ENCODE measurements at regions not wholly inside any gene's neighbourhood (a gene's known extent, or its start where the extent isn't known, plus 50 kb on each side); places are given as distances from the start of the nearest gene placed in this dataset.

- no peak for DNase-seq (ENCODE audit: low read depth)
Observed at GRCh38 chr5:68480335-68480940, 264.9 kb downstream of the PIK3R1 start.

- no peak for DNase-seq (ENCODE audit: low read depth)
Observed at GRCh38 chr5:68482199-68482598, 266.6 kb downstream of the PIK3R1 start.

GRCh38 chr5:68484307-68485068 lies 268.9 kb downstream of the PIK3R1 start:
- no peak for DNase-seq (ENCODE audit: low read depth)

DNA sequence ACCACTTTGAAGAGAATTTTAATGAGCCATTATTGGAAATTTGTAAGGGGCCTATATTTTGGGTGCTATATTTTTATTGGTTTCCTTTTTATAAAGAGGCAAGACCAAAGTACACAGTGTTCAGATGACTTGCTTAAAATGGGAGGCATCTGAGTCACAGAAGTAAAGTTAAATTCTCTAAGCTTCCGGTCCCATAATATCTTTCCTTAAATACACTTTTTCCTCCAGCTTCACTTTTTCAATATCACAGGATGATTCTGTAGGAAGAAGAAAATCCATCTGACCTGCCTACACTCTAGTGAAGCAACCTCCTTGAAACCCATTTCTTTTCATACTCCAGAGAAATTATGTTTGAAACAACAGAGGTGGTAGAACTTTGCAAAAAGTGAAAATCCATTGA lies 274.0 kb downstream of the PIK3R1 start:
- no peak for DNase-seq (ENCODE audit: low read depth)

DNA sequence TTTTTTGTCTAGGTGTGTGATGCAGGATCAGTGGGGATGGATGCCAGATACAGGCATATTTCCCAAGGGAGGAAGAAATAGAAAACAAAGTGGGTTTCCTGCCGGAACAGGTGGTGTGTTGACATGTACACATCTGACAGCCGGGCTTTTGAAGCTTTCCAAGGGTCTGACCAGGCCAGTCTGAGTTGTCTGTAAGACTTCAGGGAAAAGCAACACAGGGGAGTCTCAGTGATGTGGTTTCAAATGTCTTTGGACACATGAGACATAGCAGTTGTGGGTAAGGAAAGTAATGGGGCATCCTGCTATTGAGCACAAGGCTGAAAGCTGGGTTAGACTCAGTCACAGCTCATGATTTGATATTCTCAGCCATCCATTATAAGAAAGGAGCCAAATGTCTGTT lies 274.9 kb downstream of the PIK3R1 start:
- no peak for DNase-seq (ENCODE audit: low read depth)

DNA sequence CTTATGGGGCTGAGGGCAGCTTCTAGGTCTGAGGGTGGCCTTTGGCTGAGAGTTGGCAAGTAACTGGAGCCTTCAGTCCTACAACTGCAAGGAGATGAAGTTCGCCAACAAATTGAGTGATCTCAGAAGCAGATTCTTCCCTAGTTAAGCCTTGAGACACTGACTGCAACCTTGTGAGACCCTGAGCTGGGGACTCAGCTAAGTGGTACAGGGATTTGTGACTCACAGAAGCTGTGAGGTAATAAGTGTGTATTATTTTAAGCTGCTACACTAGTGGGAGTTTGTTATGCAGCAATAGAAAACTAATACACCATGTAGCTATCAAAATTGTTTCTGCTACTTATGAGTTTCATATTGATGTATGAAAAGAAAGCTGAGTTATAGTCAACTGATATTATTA lies 279.2 kb downstream of the PIK3R1 start:
- DNase-seq (ENCODE audit: low read depth): no peak

GRCh38 chr5:68499987-68500386 lies 284.4 kb downstream of the PIK3R1 start:
- DNase-seq (ENCODE audit: low read depth): peak; percentile 13

DNA sequence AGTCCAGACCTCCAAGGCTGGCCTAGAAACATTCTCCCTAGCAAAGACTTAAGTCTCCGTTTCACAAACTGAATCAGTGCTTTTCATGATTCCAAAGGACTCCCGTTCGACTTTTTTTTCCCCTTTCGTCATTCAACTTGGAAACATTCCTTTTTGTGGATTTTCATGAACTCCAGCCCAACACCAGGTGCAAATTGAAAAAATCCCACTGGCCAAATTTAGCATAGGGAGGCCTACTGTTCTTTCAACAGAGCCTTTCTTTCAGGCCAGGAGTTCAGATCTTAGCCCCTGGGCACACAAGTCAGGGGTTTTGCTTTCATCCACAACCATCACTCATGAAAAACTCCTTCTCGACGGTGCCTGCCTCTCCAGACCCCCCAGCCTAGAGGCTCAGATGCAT lies 285.3 kb downstream of the PIK3R1 start:
- no peak for DNase-seq (ENCODE audit: low read depth)

GRCh38 chr5:68502531-68502930 lies 287.0 kb downstream of the PIK3R1 start:
- no peak for DNase-seq (ENCODE audit: low read depth)

DNA sequence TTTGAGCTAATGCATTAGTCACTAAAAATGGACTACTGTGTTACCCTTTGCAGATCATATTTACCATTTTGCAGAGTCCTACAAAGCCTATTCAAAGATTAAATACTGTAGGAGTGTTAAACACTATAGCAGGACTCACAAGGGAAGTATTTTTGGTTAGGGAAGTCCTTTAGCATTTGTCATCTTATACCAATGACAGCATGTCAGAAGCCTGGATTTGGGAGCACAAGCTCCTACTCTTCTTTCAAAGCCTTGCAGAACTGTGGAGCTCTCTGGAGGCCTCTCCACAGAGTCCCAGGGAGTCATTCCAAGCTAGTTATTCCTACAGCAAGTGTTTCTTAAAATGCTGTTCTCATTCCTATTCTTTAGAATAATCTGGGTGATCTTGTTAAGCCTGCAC lies 288.8 kb downstream of the PIK3R1 start:
- no peak for DNase-seq (ENCODE audit: low read depth)

DNA sequence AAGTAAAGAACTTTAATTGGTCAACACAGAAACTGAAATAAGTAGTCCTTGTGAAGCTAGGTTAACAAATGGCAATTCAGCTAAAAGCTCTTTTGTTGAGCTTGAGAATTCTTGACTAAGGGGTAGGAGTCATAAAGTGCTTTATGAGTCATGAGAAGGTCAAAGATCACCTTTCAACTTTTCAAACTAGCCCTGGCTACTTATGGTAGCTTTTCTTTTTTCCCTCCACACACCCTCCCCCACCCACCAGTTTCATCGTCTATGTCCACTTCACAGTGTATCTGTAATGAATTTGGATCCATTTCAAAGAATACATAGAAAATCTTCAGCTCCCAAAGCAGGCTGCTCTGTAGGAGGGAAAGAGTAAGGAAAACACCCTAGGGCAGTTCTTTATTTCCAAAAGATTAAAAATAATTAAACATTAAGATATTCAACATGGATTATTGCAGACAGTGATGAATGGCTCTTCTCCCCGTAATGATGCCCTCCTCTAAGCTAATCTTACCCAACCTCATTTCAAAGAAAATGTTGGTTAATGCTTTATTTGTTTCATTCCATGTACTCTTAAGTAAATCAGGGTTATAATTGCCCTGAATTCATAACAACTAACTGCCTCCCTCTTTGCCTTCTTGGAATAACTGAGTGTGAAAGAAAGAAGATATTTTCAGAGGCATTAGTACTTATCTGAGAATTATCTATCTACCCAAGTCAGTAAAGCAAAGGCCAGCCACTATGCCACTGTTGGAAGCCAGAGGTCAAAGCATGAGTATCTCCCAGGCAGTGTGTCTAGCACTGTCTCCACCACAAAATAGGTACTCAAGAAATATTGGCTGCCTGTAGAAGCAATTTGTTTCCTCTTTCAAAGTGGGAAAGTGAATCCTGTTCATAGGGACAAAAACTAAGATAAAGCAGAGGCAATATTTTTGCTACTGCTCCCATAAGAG lies 290.6 kb downstream of the PIK3R1 start:
- peak; percentile 44 for DNase-seq (ENCODE audit: low read depth)

- DNase-seq (ENCODE audit: low read depth): no peak
Observed at GRCh38 chr5:68515514-68515913, 300.0 kb downstream of the PIK3R1 start.

DNA sequence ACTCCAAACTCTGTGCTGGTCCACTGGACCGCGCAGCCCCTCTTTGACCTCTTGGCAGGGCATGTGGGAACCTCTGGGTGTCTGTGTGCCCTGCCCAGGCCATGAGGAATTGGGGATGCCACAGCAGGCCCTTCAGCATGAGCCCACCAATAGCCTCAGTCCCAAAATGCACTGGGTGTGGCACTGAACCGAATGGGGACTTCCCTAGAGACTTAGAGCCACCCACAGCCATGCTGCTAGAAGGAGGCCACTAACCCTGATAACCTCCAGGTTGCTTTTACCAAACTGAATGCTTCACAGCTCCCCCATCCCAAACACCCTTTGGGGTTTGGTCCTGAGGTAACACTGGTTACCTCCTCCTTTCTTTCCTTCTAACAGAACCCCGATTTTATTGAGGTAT lies 302.7 kb downstream of the PIK3R1 start:
- no peak for DNase-seq (ENCODE audit: low read depth)

DNA sequence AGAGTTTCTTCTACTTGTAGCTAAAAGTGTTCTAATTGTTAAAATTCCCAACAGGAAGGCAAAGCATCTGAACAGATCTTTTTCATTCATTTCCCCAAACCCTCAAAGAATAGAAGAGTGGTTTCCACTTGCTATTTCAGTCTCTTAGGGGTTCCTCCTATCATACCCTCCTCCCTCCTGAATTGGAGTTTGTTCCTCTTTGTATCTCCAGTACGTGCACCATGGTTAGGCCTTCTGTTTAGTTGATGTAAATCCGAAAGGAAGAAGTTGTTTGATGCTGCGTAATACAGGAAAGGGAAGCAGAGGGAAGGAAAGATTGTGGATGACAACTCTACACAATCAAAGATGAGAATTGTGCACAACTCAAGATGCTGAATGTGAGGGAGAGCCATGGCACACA lies 303.6 kb downstream of the PIK3R1 start:
- no peak for DNase-seq (ENCODE audit: low read depth)

- no peak for DNase-seq (ENCODE audit: low read depth)
Observed at GRCh38 chr5:68521776-68522175, 306.2 kb downstream of the PIK3R1 start.

DNA sequence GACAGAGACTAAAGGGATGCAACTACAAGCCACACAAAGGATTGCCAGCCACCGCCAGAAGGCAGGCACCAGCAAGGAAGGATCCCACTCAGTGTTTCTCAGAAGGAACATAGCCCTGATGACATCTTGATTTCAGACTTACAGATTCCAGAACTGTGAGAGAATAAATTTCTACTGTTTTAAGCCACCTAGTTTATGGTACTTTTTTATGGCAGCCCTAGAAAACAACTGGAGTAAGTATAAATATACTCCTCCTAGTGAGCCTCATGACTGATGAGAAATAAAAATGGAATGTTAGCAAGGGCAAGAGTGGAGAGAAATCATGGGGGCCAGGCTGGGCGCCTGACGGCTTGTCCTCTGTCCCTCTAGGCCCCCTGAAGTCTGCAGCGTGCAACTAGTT lies 307.3 kb downstream of the PIK3R1 start:
- no peak for DNase-seq (ENCODE audit: low read depth)

DNA sequence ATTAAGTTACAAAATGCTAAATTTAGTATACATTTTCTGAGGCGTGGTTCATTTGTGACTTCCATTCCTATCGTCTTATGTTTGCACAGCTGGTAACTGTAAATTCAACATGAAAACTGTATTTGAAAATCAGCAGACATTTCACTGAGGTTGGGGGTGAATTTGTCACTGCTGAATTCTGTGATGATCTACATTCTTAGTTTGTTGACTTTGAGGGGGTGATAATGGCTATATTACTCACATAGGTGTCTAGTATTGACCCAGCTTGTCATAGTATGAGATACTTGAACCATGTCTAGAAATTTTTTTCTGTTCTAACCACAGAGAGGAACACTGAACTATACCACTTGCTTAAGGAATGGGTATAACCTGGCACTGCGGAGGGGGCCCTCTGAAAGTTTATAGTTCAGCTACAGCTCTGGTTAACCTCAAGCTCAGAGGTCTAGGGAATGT lies 313.3 kb downstream of the PIK3R1 start:
- no peak for DNase-seq (ENCODE audit: low read depth)

DNA sequence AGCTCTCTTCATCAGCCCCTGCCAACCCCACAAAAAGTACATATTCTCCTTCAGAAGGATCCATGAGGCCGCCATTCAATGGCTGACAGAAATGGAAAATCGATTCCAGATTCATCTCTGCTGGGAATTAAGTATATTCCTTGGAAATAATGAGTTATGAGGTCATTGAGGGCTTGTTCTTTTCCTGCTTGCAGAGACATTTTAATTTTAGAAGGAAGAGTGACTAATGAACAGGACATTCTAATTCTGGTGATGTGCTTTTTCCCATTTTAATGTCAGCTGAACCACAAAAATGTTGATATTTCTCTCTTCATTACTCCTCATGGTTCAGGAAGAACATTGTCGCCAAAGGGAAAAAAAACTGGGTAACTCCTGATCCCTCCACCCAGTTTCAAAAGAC lies 314.0 kb downstream of the PIK3R1 start:
- DNase-seq (ENCODE audit: low read depth): peak; percentile 44

DNA sequence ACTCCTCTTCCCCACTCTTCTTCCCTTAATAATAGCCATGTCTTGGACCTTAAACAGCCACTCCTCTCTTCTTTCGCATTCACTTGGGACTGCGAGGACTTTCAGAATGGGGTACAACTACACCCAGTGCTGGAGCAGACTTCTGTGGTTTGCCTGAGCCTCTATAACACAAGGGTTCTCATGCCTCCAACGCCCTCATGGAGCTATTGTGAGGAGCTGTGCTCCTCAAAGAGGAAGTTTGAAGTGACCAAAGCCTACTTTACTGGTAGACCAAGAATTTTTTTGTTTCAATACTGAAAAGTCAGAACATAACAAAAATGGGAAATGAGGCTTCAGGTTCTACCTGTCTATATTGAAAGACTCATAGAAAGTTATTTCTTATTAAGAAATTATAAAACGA lies 316.4 kb downstream of the PIK3R1 start:
- DNase-seq (ENCODE audit: low read depth): no peak

DNA sequence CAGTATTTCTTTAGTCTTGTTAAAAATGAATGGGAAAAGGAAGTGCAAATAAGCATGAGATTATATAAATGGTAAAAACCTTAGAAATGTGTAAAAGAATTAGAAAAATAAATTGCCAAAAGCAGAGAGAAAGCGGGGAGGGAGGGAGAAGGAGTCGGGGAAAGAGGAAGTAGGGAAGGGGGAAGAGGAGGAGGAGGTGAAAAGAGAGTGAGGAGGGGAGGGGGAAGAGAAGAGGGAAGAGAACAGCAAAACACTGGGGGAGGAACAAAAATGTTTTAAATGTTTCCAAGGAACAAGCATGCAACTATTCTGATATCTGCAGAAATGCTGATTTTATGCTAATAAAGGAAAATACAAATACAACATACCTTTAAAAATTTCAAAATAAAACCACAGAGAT lies 317.5 kb downstream of the PIK3R1 start:
- no peak for DNase-seq (ENCODE audit: low read depth)

DNA sequence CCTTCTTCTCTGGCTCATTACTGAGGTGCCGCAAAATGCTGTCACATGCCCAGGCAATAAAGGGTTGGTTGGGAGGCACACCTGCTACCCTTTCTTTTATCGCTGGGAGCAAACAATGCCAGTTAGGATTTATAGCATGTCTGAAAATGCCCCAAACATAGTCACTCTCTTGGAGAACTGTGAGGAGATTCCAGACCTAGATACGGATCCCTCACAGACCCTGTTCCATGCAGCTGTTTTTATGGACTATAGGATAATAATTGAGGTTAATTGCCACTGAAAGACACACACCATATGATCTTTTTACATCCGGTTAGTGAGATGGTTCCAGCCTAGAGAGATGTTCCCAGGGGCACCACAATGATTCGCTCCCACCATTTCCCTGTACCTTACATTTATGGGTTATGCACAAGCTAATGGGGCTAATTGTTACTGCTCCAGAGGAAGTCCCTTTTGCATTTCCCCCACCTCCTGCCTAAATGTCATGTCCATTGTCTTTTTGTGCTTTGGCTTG lies 318.1 kb downstream of the PIK3R1 start:
- no peak for DNase-seq (ENCODE audit: low read depth)

GRCh38 chr5:68534131-68534940 lies 318.8 kb downstream of the PIK3R1 start:
- no peak for DNase-seq (ENCODE audit: low read depth)

All from stromal cell of bone marrow (primary cell).